ENCODE measurements at regions not wholly inside any gene's neighbourhood (a gene's known extent, or its start where the extent isn't known, plus 50 kb on each side); places are given as distances from the start of the nearest gene placed in this dataset.

- no peak for TF ChIP-seq CTCF (IDR thresholded peaks at IDR 0.05)
- no peak for TF ChIP-seq POLR2A (IDR thresholded peaks at IDR 0.05)
Observed at GRCh38 chr12:114293073-114293472, 112.9 kb downstream of the TBX5 start.

Data from uterus (tissue), 2 donors.